OCI-LY1 (cell line): ENCODE measurements at regions not wholly inside any gene's neighbourhood (a gene's known extent, or its start where the extent isn't known, plus 50 kb on each side); places are given as distances from the start of the nearest gene placed in this dataset.
"Not testable (repeated sequence)": the region's sequence is repeated elsewhere in the genome, so short reads cannot be mapped to it uniquely, and the experiment has no call there.

Experiments used
- CTCF ChIP-seq: fragments of 200-600 bp; sonication (generic), shearing (Covaris generic); IDR thresholded peaks from 2 replicates; pipeline ENCODE4 v1.5.1; 2017; ENCODE audit warnings: mild to moderate bottlenecking, antibody characterized with exemption, low read length, moderate library complexity, mixed read lengths
- EZH2 ChIP-seq: fragments of 200-600 bp; sonication (generic), shearing (Covaris generic); IDR thresholded peaks from 2 replicates; pipeline ENCODE4 v1.8.0; 2017; ENCODE audit warnings: borderline replicate concordance, mixed run types, mild to moderate bottlenecking, antibody characterized with exemption, low read length, moderate library complexity, mixed read lengths

GRCh38 chrX:138873640-138874039 lies 162.1 kb upstream of the FGF13 start:
- not testable (repeated sequence) for TF ChIP-seq CTCF, EZH2
